Ammon's horn (tissue), 1 donor: ENCODE measurements at regions not wholly inside any gene's neighbourhood (a gene's known extent, or its start where the extent isn't known, plus 50 kb on each side); places are given as distances from the start of the nearest gene placed in this dataset.
A peak's percentile ranks its signal among the peaks of the same experiment; 100 is the strongest.

Experiments used
- DNase-seq: peaks from one replicate; pipeline ENCODE4 v3.0.0-alpha.2; 2016; ENCODE audit warnings: low spot score

DNA sequence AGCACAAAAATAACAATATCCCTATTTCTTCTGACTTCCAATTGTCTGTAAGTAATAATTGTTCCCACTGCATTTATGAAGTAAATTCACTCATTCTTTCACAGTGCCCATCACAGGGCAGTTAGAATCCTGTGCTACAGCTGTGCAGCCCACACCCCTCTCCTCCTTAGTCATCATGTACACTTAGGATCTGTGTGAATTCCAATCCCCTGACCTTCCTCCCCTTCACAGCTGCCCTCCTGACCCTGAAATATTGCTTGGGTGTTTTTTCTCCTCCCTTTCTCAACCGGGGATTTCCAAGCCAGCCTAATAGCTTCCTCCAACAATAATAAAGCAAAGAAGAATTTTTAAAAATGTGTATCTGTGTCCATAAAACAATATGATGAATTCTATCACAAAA lies 91.5 kb upstream of the BEND6 start:
- no peak for DNase-seq

- DNase-seq: no peak
Measured at GRCh38 chr6:56862415-56863175, 92.3 kb upstream of the BEND6 start.

- no peak for DNase-seq
Measured at GRCh38 chr6:56860475-56860874, 94.4 kb upstream of the BEND6 start.

DNA sequence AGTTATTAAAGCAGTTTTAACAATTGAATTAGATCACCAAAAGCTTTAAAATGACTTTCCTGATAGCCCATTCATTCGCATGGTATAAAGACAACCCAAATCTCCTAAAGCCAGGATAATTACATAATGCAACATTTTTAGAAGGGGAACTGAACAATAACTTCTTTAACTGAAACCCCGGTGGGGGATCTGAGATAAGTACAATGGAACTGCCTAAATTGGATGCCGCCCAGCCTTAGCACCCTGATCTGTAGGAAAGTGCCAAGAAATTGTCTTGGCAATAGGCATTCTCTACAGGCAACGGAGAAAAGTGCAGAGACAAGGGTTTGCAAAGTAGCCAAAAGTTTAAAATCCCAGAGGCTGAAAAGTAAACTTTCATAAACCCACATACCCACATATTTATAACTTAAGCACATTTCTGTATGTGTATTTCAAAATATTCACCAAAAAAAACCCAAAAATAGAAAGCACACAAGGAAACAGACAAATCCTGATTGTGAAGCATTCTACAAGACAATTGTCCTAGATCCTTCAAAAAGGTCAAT lies 98.8 kb upstream of the BEND6 start:
- no peak for DNase-seq

DNA sequence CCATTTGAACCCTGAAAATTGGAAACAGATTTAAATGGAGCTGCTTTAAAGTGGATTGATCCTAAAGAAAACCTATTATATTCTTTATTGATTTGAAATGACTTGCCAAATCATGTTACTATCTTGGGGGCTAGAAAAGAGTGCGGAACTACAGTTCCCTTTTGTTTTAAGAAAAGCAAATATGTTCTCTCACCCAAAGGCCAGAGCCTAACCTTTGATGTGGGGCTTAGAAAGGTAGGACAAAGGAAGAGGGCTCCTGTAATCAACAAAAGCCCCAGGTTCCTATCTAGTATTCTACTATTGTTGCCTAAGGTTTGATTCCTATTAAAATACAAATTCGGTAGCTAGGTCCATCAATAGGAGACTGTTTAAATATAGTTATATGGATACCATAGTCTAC lies 100.8 kb upstream of the BEND6 start:
- DNase-seq: no peak

GRCh38 chr6:56853541-56853940 lies 101.4 kb upstream of the BEND6 start:
- DNase-seq: no peak

DNA sequence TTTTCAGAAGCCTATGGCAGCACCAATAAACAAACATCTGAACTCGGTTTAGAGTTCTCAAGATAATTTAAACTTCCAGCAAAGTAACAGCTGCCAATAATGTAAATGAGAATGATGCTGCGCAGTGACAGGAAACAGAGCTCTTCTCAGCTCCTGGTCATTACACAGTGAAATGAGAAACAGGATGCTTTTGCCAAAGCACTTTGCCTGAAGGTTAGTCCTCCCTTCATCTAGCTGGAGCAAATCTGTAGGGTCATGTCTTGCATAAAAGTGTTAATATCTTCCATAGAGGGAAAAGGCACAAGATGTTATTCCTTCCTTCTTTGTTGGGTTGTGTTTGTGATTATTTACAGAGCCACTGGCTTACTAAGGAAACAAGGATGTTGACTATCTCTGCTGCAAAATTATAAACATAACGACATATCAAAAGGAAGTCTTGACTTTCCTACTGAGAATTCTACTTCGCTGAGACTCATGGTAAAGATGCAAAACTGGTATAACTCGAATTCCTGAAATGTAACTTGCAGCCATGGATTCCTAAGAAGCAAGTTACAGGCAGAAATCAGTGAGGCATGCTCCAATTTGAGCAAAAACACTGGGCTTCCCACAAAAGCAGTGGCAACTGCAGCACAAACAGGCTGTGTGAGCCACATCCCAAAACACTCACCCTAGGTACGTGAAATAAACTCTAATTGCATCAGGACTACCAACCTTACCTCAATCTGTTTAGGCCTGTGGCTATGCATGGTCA lies 102.5 kb upstream of the BEND6 start:
- no peak for DNase-seq

GRCh38 chr6:56851541-56852259 lies 103.2 kb upstream of the BEND6 start:
- DNase-seq: peak; percentile 94

- DNase-seq: peak; percentile 40
Measured at GRCh38 chr6:56851074-56851473, 103.8 kb upstream of the BEND6 start.

- DNase-seq: peak; percentile 62
Measured at GRCh38 chr6:56850626-56851025, 104.3 kb upstream of the BEND6 start.

GRCh38 chr6:56849896-56850295 lies 105.0 kb upstream of the BEND6 start:
- DNase-seq: peak; percentile 77

DNA sequence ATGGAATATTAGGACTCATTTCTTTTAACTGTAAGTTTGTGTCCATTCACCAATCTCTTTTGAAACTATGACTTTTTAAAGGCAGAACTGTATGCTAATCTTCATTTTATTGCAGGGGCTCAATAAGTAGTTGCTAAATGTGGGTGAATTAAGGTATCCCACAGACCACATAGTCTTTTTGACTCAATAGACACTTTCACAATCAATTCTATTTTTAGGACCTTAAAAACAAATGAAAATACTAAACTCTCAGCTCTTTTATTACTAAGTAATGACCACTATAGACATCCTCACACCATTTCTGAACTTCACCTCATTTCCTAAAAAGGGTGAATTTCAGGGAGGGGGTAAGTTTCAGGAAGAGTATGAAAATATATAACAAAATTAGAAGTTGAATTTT lies 106.8 kb upstream of the BEND6 start:
- no peak for DNase-seq

DNA sequence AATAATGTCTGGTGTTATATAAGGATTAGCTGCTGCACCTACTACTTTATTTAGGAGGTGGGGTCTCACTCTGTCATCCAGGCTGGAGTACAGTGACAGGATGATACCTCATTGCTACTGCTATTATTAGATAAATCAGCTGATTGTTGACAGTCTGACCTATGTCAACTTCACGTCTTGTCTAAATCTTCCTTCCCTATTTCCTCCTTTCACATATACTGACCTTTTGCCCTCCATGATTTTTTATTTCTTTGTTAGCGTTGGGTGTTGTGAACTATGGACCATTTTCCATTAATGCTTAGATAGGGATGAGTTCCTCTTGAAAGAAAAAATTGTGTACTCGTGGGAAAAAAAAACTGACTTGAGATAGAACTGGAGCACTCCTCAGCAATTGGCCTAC lies 109.9 kb upstream of the BEND6 start:
- DNase-seq: no peak

DNA sequence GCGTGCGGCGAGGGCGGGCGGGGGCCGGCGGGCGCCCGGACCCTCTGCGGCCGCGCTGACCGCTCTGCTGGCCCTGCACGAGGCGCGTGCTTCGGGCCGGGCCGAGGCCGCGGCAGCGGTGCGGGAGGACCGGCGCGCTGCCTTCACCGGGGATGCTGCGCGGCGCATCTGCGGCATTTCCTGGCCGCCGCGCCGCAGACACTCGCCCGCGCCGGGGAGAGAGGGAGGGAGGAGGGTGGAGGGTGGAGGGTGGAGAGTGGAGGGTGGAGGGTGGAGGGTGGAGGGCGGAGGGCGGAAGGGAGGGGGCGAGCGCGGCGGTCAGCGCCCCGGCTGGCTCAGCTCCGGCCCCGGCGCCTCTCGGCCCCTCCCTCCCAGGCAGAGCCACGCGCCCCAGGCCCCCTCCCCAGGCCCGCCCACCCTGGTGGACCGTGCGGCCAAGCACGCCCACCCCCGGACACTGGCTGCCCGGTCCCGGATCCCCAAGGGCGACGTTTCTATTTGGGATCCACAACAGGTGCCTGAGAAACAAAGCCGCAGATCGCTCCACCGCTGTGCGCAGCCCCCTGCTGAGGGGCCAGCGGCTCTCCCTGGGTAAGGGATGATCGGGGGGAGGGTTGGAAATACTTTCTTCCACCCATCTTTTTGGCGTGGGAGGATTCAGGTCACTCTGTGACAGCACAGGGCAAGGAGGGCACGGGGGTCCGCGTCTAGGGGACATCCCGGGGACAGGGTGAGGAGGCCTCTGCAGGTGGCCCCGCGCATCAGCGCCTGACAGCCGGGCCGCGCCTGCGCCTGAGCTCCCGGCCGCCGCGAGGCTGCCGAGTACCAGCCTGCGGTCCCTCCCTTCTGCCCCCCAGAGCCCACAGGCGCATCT lies 111.2 kb upstream of the BEND6 start:
- DNase-seq: peak; percentile 90

- peak; percentile 59 for DNase-seq
Measured at GRCh38 chr6:56842686-56843475, 112.0 kb upstream of the BEND6 start.

DNA sequence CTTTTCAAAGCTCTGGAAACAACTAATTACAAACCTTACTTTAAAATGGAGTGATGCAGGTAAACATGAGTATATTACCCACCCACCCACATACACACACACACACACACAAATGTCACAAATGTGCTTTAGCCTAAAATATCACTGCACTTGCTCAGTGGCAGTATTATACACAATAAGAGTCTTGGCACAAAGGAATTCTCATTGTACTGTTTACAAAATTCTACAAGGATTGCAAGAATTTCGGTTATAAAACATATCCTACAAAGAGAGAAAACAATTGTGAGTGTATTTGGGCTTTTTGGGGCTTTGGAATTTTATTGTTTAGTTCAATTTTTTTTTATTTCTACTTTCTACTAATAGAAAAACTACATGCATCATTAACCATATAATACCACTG lies 113.2 kb upstream of the BEND6 start:
- DNase-seq: no peak

DNA sequence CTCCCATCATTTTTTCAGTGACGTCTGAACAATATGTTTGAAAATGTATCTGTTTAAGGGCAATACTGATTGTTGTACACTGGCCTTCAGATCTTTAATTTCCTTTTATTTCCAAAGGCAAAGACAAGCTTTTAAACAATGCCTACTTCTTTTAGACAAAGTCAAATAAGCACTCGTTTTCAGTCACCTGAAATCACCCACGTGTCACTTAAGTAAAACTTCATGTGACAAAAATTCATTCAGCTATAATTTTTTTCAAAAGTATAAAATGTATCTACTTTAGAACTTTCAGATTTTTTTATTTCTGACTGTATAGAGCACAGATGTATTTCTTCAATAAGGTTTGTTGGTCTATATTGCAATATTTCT lies 113.5 kb upstream of the BEND6 start:
- no peak for DNase-seq

DNA sequence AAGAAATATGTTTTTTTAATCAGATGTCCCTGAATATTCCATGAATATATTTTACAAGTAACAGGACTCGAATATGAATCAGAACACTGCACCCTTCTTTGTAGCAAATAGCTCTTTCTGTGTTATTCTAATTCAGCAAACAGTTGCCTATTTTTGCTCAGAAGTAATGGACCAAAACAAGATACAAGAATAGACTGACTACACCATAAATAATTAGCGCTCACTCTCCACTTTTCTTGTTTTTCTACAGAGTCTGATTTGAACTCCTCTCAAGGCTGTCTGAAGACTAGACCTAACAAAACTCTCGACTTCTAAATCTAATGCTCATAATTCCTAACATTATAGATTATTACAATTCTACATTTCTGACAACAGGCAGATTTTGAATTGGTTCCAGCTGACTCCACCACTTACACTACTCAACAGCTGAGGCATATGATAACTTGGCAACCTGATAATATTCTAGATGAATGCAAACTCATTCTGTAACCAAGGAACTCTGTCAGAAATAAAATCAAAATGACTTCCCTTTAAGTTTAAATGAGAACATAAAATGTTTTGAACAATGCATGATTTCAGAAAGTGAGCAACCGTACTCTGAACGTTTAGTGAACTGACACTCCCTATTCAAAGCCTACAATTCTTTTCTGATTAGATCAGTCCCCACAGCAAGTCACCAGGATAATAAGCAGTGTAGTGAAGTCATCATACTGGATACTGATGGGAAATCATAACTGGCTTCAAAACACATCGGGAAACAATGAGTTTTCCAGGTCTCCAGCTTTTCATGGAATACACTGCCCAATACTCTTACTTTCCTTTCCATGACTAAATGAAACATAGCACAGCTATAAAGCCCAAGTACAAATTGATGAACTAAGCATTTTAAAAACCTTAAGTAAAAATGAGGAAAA lies 114.2 kb upstream of the BEND6 start:
- no peak for DNase-seq

DNA sequence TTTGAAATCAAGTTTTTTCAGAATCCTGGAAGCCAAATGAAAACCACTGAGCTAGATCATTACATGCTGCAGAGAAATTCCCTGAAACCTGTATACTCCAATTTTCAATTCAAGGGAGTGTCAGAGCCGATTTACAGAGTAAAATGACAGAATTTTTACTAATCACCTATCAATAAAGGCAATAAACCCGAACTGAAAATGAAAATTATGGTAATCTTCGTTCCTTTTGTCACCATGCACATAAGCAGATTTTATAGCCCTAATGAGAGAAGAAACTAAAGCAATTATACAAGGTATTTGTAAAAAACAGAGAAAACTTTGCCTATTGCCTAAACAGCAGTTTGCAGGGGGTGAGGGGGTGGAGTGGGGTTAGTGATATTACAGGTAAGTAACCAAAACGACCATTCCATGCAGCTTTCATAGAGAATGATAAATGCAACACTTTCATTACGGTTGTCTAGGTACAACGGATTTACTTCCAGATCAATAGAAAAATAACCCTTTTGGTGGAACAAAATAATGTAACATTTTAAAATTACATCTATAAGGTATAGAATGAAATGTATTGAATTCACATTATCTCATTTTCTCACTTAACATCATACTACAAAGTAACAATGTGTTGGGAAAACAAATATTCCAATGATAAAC lies 115.2 kb upstream of the BEND6 start:
- no peak for DNase-seq
